ENCODE measurements at regions not wholly inside any gene's neighbourhood (a gene's known extent, or its start where the extent isn't known, plus 50 kb on each side); places are given as distances from the start of the nearest gene placed in this dataset.

GRCh38 chr4:104210420-104210819, 284.3 kb downstream of the CXXC4 start:
- Histone ChIP-seq H3K27me3 (no peaks in the 10 kb centered on the region), H3K9me3 (no peaks in the 10 kb centered on the region), H3K36me3 (no peaks in the 10 kb centered on the region), H3K27ac (no peak overlapping the region), H3K4me1 (no peaks in the 10 kb centered on the region), H3K4me3 (no peak overlapping the region)
- ATAC-seq (no peak), DNase-seq (no peak)
- intact Hi-C loops (cut with DNase I), result no loop called here
- TF ChIP-seq CTCF (IDR thresholded peaks at IDR 0.05), result no peak
- WGBS, 2 donors, result 72 to 74% methylated on average over 4 of the region's 4 CpGs

GRCh38 chr4:104206784-104207183, 287.9 kb downstream of the CXXC4 start:
- H3K4me1 ChIP-seq, result no peaks in the 10 kb centered on the region
- no peaks in the 10 kb centered on the region for H3K27me3 ChIP-seq
- H3K4me3 ChIP-seq, result no peak overlapping the region
- H3K36me3 ChIP-seq, result no peaks in the 10 kb centered on the region
- peaks cover 0 to 8% (median 0%) of the 10 kb centered on the region in 11 donors for H3K9me3 ChIP-seq
- WGBS, 2 donors, result 44 to 50% methylated on average over 1 of the region's 1 CpG
- DNase-seq (no peak), ATAC-seq (no peak)
- no peak overlapping the region for H3K27ac ChIP-seq
- no peak for TF ChIP-seq CTCF (IDR thresholded peaks at IDR 0.05)
- intact Hi-C loops (cut with DNase I), result no loop called here

- DNase-seq, result no peak
- intact Hi-C loops (cut with DNase I), result no loop called here
- TF ChIP-seq CTCF (IDR thresholded peaks at IDR 0.05), result no peak
- no peak for ATAC-seq
- H3K36me3 ChIP-seq, result no peaks in the 10 kb centered on the region
- H3K9me3 ChIP-seq, result peaks cover 0 to 8% (median 0%) of the 10 kb centered on the region in 11 donors
- no peaks in the 10 kb centered on the region for H3K4me1 ChIP-seq
- no peak overlapping the region for H3K27ac ChIP-seq
- H3K4me3 ChIP-seq, result no peak overlapping the region
- no peaks in the 10 kb centered on the region for H3K27me3 ChIP-seq
Observed at GRCh38 chr4:104205116-104205515, 289.6 kb downstream of the CXXC4 start.

- ATAC-seq, result no peak
- 8 to 9% methylated on average over 1 of the region's 1 CpG for WGBS, 2 donors
- no peaks in the 10 kb centered on the region for H3K36me3 ChIP-seq
- intact Hi-C loops (cut with DNase I), result no loop called here
- TF ChIP-seq CTCF (IDR thresholded peaks at IDR 0.05), result no peak
- H3K4me3 ChIP-seq, result no peak overlapping the region
- peaks cover 0 to 5% (median 0%) of the 10 kb centered on the region in 9 donors for H3K4me1 ChIP-seq
- DNase-seq, result no peak
- no peak overlapping the region for H3K27ac ChIP-seq
- no peaks in the 10 kb centered on the region for H3K9me3 ChIP-seq
- H3K27me3 ChIP-seq, result no peaks in the 10 kb centered on the region
Observed at GRCh38 chr4:104188301-104188700, 306.4 kb downstream of the CXXC4 start.

GRCh38 chr4:104169437-104169836, 325.3 kb downstream of the CXXC4 start:
- H3K36me3 ChIP-seq, result no peaks in the 10 kb centered on the region
- DNase-seq (no peak), ATAC-seq (no peak)
- 63 to 75% methylated on average over 1 of the region's 1 CpG for WGBS, 2 donors
- TF ChIP-seq CTCF (IDR thresholded peaks at IDR 0.05), result no peak
- H3K9me3 ChIP-seq, result no peaks in the 10 kb centered on the region
- H3K27ac ChIP-seq, result no peak overlapping the region
- H3K27me3 ChIP-seq, result no peaks in the 10 kb centered on the region
- no peak overlapping the region for H3K4me3 ChIP-seq
- intact Hi-C loops (cut with DNase I), result no loop called here
- H3K4me1 ChIP-seq, result no peaks in the 10 kb centered on the region

Measured in heart right ventricle (tissue), 16 donors.